K562 (cell line): ENCODE measurements at regions not wholly inside any gene's neighbourhood (a gene's known extent, or its start where the extent isn't known, plus 50 kb on each side); places are given as distances from the start of the nearest gene placed in this dataset.

Experiments used
- BHLHE40 ChIP-seq: IDR thresholded peaks from 2 replicates; pipeline ENCODE4 v1.6.1; 2011; ENCODE audit warnings: low read length, improper control_type of control experiment
- CC2D1A ChIP-seq: fragments of 450-650 bp; IDR thresholded peaks from 2 replicates; pipeline ENCODE4 v1.6.1; 2017; ENCODE audit warnings: mild to moderate bottlenecking
- MAFG ChIP-seq: fragments of 450-650 bp; conservative IDR thresholded peaks from 2 replicates; pipeline ENCODE4 v1.6.1; 2016; ENCODE audit warnings: missing genetic modification characterization, missing compliant biosample characterization
- POLR3A ChIP-seq: IDR thresholded peaks from 2 replicates; pipeline ENCODE4 v1.6.1; 2011; ENCODE audit warnings: borderline replicate concordance, mild to moderate bottlenecking, moderate library complexity; ENCODE audit not compliant: insufficient read length, insufficient read depth; ENCODE audit errors: extremely low read depth
- RBM25 ChIP-seq: fragments of 200-400 bp; formaldehyde crosslinking; IDR thresholded peaks from 2 replicates; pipeline ENCODE4 v1.6.1; 2018; ENCODE audit warnings: low read length, low read depth, moderate library complexity; ENCODE audit not compliant: severe bottlenecking
- REST ChIP-seq, 2 experiments: fragments of 450-650 bp; formaldehyde crosslinking in 1 of 2; IDR thresholded peaks; 2 replicates each; pipeline versions ENCODE4 v1.4.0 to v1.6.1; 2014 to 2020; ENCODE audit warnings: mild to moderate bottlenecking in 2 of 2, borderline replicate concordance in 1 of 2, low read depth in 1 of 2
- ZBTB34 ChIP-seq: fragments of 250-450 bp; sonication (Bioruptor Pico); IDR thresholded peaks from 2 replicates; pipeline ENCODE4 v1.8.0; 2021; ENCODE audit warnings: mild to moderate bottlenecking, moderate library complexity
- ZNF316 ChIP-seq: fragments of 450-650 bp; IDR thresholded peaks from 2 replicates; pipeline ENCODE4 v1.6.1; 2016
- TF ChIP-seq, protein P1 (sequence below): fragments of 450-650 bp; formaldehyde crosslinking; conservative IDR thresholded peaks from 2 replicates; pipeline ENCODE4 v1.4.0; 2022; ENCODE audit warnings: mild to moderate bottlenecking, missing genetic modification characterization
- TF ChIP-seq, protein P2 (sequence below): fragments of 450-650 bp; IDR thresholded peaks from 2 replicates; pipeline ENCODE4 v1.6.1; 2016; ENCODE audit warnings: antibody characterized with exemption
- TF ChIP-seq, protein P3 (sequence below), 2 experiments: IDR thresholded peaks in 1 of 2; conservative IDR thresholded peaks in 1 of 2; 2 replicates each; pipeline ENCODE4 v1.6.1; 2016; ENCODE audit warnings: low read depth in 2 of 2, mild to moderate bottlenecking in 1 of 2, missing compliant biosample characterization in 1 of 2, missing genetic modification characterization in 1 of 2, moderate library complexity in 1 of 2

DNA sequence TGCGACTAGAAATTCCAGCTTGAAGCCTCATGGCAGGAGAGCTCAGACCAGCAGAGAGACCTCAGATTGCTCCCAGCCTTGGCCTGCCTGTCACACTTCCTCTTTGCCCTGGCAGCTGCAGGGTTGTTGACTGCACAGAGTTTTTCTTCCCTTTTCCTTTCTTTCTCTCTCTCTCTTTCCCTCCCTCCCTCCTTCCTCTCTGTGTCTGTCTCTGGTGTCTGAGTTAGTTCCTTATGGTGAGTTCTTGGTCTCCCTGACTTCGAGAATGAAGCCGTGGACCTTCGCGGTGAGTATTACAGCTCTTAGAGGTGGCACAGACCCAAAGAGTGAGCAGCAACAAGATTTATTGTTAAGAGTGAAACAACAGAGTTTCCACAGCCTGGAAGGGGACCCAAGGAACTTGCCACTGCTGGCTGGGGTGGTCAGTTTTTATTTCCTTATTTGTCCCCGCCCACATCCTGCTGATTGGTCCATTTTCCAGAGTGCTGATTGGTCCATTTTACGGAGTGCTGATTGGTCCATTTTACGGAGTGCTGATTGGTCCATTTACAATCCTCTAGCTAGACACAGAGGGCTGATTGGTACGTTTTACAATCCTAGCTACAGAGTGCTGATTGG lies 266.3 kb downstream of the RPS24 start (continued):
- TF ChIP-seq, protein P1, sequence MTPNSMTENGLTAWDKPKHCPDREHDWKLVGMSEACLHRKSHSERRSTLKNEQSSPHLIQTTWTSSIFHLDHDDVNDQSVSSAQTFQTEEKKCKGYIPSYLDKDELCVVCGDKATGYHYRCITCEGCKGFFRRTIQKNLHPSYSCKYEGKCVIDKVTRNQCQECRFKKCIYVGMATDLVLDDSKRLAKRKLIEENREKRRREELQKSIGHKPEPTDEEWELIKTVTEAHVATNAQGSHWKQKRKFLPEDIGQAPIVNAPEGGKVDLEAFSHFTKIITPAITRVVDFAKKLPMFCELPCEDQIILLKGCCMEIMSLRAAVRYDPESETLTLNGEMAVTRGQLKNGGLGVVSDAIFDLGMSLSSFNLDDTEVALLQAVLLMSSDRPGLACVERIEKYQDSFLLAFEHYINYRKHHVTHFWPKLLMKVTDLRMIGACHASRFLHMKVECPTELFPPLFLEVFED (CRISPR knock-in tag): no peak
- peak; percentile 83 for TF ChIP-seq ZNF316
- TF ChIP-seq, protein P2, sequence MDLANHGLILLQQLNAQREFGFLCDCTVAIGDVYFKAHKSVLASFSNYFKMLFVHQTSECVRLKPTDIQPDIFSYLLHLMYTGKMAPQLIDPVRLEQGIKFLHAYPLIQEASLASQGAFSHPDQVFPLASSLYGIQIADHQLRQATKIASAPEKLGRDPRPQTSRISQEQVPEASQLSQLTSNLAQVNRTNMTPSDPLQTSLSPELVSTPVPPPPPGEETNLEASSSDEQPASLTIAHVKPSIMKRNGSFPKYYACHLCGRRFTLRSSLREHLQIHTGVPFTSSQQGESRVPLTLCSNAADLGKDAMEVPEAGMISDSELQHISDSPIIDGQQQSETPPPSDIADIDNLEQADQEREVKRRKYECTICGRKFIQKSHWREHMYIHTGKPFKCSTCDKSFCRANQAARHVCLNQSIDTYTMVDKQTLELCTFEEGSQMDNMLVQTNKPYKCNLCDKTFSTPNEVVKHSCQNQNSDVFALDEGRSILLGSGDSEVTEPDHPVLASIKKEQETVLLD: no peak
- peak; percentile 54 for TF ChIP-seq RBM25
- TF ChIP-seq ZBTB34 (CRISPR knock-in tag): no peak
- TF ChIP-seq CC2D1A: peak; percentile 41; the same call in 1 of the 2 replicates
- peak; percentile 39; the same call in 1 of the 2 replicates for TF ChIP-seq MAFG (tag)
- no peak for TF ChIP-seq REST (IDR thresholded peaks at IDR 0.05; ENCODE audit: borderline replicate concordance)
- TF ChIP-seq REST (CRISPR knock-in tag; IDR thresholded peaks at IDR 0.05; ENCODE audit: low read depth): no peak
- TF ChIP-seq, protein P3, sequence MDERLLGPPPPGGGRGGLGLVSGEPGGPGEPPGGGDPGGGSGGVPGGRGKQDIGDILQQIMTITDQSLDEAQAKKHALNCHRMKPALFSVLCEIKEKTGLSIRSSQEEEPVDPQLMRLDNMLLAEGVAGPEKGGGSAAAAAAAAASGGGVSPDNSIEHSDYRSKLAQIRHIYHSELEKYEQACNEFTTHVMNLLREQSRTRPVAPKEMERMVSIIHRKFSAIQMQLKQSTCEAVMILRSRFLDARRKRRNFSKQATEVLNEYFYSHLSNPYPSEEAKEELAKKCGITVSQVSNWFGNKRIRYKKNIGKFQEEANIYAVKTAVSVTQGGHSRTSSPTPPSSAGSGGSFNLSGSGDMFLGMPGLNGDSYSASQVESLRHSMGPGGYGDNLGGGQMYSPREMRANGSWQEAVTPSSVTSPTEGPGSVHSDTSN (CRISPR knock-in tag; IDR thresholded peaks at IDR 0.05; ENCODE audit: low read depth): no peak
- TF ChIP-seq, protein P3 (tag; conservative IDR thresholded peaks at IDR 0.05; ENCODE audit: low read depth): 0 out of 2 replicates have a peak, but pooled peaks have one; percentile 18
- TF ChIP-seq POLR3A: no peak
- no peak for TF ChIP-seq BHLHE40
